ENCODE measurements at regions not wholly inside any gene's neighbourhood (a gene's known extent, or its start where the extent isn't known, plus 50 kb on each side); places are given as distances from the start of the nearest gene placed in this dataset.

DNA sequence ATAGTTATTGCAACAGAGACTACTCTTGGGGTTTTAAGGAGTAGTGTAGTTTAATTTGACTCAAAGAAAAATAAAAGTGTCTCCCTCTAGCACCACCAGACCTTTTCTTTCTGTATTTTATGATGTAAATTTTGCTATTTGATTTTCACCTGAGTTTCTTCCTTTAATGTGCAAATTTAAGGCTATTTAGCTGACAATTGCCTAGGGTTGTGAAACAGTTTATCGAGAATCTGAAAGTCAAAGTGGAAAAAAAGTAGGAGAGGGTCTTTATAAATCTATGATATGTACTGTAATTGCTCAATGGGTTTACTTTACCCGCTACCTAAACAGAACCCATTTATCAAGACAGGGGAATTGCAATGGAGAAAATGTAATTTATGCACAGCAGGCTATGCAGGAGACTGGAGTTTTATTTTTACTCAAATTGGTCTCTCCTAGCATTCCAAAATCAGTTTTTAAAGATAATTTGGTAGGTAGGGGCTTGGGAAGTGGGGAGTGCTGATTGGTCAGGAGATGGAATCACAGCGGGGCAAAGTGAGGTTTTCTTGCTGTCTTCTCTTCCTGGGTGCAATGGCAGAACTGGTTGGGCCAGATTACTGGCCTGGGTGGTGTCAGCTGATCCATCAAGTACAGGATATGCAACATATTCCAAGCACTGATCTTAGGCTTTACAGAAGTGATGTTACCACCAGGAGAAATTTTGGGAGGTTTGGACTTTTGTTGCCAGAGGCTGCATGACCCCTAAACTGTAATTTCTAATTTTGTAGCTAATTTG is 228.6 kb upstream of the TACR3 start:
- no peak for TF ChIP-seq POLR2A (IDR thresholded peaks at IDR 0.05; ENCODE audit: low read depth, low read length)
- TF ChIP-seq TAF1 (IDR thresholded peaks at IDR 0.05; ENCODE audit: borderline replicate concordance, low read depth, low read length) = no peak
- TF ChIP-seq POLR2AphosphoS5 (IDR thresholded peaks at IDR 0.05; ENCODE audit: low read depth, low read length) = no peak

Data from GM12892 (cell line).